K562 (cell line): ENCODE measurements at regions not wholly inside any gene's neighbourhood (a gene's known extent, or its start where the extent isn't known, plus 50 kb on each side); places are given as distances from the start of the nearest gene placed in this dataset.
A peak's percentile ranks its signal among the peaks of the same experiment; 100 is the strongest.

Experiments used
- CSDE1 ChIP-seq, 2 experiments: fragments of 450-650 bp; IDR thresholded peaks; 2 replicates each; pipeline ENCODE4 v1.6.1; 2016; ENCODE audit warnings: mild to moderate bottlenecking in 1 of 2
- DDX20 ChIP-seq: fragments of 450-650 bp; IDR thresholded peaks from 2 replicates; pipeline ENCODE4 v1.6.1; 2016; ENCODE audit warnings: missing genetic modification characterization, low read depth, mild to moderate bottlenecking, missing compliant biosample characterization, moderate library complexity
- LCOR ChIP-seq: sonication (generic); formaldehyde crosslinking; IDR thresholded peaks from 2 replicates; pipeline ENCODE4 v1.8.0; 2022; ENCODE audit warnings: mild to moderate bottlenecking, missing genetic modification reagents
- MGA ChIP-seq: fragments of 450-650 bp; IDR thresholded peaks from 2 replicates; pipeline ENCODE4 v1.6.1; 2016; ENCODE audit warnings: mild to moderate bottlenecking, moderate library complexity
- MTA3 ChIP-seq: fragments of 450-650 bp; formaldehyde crosslinking; IDR thresholded peaks from 2 replicates; pipeline ENCODE4 v1.6.1; 2017; ENCODE audit warnings: mild to moderate bottlenecking, borderline replicate concordance
- NR2C1 ChIP-seq, 2 experiments: fragments of 450-650 bp; IDR thresholded peaks; 2 replicates each; pipeline ENCODE4 v1.6.1; 2017; ENCODE audit warnings: mild to moderate bottlenecking in 2 of 2, antibody characterized with exemption in 1 of 2, inconsistent platforms in 1 of 2, missing compliant biosample characterization in 1 of 2, missing genetic modification characterization in 1 of 2
- RB1 ChIP-seq: fragments of 450-650 bp; IDR thresholded peaks from 2 replicates; pipeline ENCODE4 v1.6.1; 2017; ENCODE audit warnings: low read depth, mild to moderate bottlenecking
- TEAD1 ChIP-seq, 2 experiments: fragments of 450-650 bp in 1 of 2; sonication (generic) in 1 of 2; formaldehyde crosslinking; IDR thresholded peaks; 2 replicates each; pipeline versions ENCODE4 v1.4.0 to v1.8.0; 2020 to 2022; ENCODE audit warnings: mild to moderate bottlenecking in 2 of 2, missing genetic modification reagents in 1 of 2
- THAP7 ChIP-seq: fragments of 250-450 bp; sonication (Bioruptor Pico); IDR thresholded peaks from 2 replicates; pipeline ENCODE4 v1.5.0; 2021
- ZNF766 ChIP-seq: fragments of 200-800 bp; sonication (Bioruptor generic); conservative IDR thresholded peaks from 2 replicates; pipeline ENCODE4 v1.6.1; 2016; ENCODE audit warnings: missing genetic modification characterization, missing compliant biosample characterization
- TF ChIP-seq, protein P1 (sequence below): sonication (generic); formaldehyde crosslinking; IDR thresholded peaks from 2 replicates; pipeline ENCODE4 v1.8.0; 2023; ENCODE audit warnings: missing genetic modification reagents, mild to moderate bottlenecking, borderline replicate concordance

- TF ChIP-seq ZNF766 (CRISPR knock-in tag): peak; percentile 40; the same call in 1 of the 2 replicates
- no peak for TF ChIP-seq MTA3
- TF ChIP-seq, protein P1, sequence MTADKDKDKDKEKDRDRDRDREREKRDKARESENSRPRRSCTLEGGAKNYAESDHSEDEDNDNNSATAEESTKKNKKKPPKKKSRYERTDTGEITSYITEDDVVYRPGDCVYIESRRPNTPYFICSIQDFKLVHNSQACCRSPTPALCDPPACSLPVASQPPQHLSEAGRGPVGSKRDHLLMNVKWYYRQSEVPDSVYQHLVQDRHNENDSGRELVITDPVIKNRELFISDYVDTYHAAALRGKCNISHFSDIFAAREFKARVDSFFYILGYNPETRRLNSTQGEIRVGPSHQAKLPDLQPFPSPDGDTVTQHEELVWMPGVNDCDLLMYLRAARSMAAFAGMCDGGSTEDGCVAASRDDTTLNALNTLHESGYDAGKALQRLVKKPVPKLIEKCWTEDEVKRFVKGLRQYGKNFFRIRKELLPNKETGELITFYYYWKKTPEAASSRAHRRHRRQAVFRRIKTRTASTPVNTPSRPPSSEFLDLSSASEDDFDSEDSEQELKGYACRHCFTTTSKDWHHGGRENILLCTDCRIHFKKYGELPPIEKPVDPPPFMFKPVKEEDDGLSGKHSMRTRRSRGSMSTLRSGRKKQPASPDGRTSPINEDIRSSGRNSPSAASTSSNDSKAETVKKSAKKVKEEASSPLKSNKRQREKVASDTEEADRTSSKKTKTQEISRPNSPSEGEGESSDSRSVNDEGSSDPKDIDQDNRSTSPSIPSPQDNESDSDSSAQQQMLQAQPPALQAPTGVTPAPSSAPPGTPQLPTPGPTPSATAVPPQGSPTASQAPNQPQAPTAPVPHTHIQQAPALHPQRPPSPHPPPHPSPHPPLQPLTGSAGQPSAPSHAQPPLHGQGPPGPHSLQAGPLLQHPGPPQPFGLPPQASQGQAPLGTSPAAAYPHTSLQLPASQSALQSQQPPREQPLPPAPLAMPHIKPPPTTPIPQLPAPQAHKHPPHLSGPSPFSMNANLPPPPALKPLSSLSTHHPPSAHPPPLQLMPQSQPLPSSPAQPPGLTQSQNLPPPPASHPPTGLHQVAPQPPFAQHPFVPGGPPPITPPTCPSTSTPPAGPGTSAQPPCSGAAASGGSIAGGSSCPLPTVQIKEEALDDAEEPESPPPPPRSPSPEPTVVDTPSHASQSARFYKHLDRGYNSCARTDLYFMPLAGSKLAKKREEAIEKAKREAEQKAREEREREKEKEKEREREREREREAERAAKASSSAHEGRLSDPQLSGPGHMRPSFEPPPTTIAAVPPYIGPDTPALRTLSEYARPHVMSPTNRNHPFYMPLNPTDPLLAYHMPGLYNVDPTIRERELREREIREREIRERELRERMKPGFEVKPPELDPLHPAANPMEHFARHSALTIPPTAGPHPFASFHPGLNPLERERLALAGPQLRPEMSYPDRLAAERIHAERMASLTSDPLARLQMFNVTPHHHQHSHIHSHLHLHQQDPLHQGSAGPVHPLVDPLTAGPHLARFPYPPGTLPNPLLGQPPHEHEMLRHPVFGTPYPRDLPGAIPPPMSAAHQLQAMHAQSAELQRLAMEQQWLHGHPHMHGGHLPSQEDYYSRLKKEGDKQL (CRISPR knock-in tag): no peak
- no peak for TF ChIP-seq DDX20 (tag)
- TF ChIP-seq RB1: no peak
- TF ChIP-seq NR2C1 (IDR thresholded peaks at IDR 0.05): no peak
- peak; percentile 72 for TF ChIP-seq NR2C1 (tag; IDR thresholded peaks at IDR 0.05)
- TF ChIP-seq CSDE1 (IDR thresholded peaks at IDR 0.05): peak in 1 of 2 experiments; percentile 58; a peak in 1 of 4 replicates
- no peak for TF ChIP-seq MGA
- TF ChIP-seq TEAD1 (CRISPR knock-in tag; IDR thresholded peaks at IDR 0.05): no peak
- no peak for TF ChIP-seq LCOR (CRISPR knock-in tag)
- peak; percentile 96 for TF ChIP-seq THAP7 (CRISPR knock-in tag)
These were observed 493.4 kb downstream of the MATN1 start (continued) for GRCh38 chr1:30229960-30230359.
